UCSD-AML1 (cell line): ENCODE measurements at regions not wholly inside any gene's neighbourhood (a gene's known extent, or its start where the extent isn't known, plus 50 kb on each side); places are given as distances from the start of the nearest gene placed in this dataset.
"Not testable (repeated sequence)": the region's sequence is repeated elsewhere in the genome, so short reads cannot be mapped to it uniquely, and the experiment has no call there.

ENCODE experiments used
- DNase-seq: peaks from one replicate; lab custom pipeline; 2025; ENCODE audit not compliant: unreplicated experiment; lab: John Stamatoyannopoulos, UW

GRCh38 chr16:29578898-29579297 is 72.7 kb upstream of the NPIPB12 start:
- DNase-seq: not testable (repeated sequence)

- DNase-seq: not testable (repeated sequence)
These were observed 75.6 kb upstream of the NPIPB12 start for GRCh38 chr16:29581764-29582163.

- DNase-seq: not testable (repeated sequence)
These were observed 71.1 kb upstream of the SPN start for GRCh38 chr16:29591919-29592318.

- DNase-seq: peak; percentile 46
These were observed 68.7 kb upstream of the SPN start for GRCh38 chr16:29594269-29594925.

GRCh38 chr16:29594926-29595838 is 67.9 kb upstream of the SPN start:
- peak; percentile 91 for DNase-seq

GRCh38 chr16:29597030-29597429 is 66.0 kb upstream of the SPN start:
- DNase-seq: not testable (repeated sequence)

- not testable (repeated sequence) for DNase-seq
These were observed 62.7 kb upstream of the SPN start for GRCh38 chr16:29600111-29601000.

- DNase-seq: not testable (repeated sequence)
These were observed 60.8 kb upstream of the SPN start for GRCh38 chr16:29602247-29602625.

GRCh38 chr16:29602683-29603088 is 60.4 kb upstream of the SPN start:
- not testable (repeated sequence) for DNase-seq

- not testable (repeated sequence) for DNase-seq
These were observed 58.2 kb upstream of the SPN start for GRCh38 chr16:29604631-29605549.

GRCh38 chr16:29605593-29606205 is 57.3 kb upstream of the SPN start:
- not testable (repeated sequence) for DNase-seq

- not testable (repeated sequence) for DNase-seq
These were observed 56.2 kb upstream of the SPN start for GRCh38 chr16:29606669-29607427.

GRCh38 chr16:29607428-29607823 is 55.6 kb upstream of the SPN start:
- not testable (repeated sequence) for DNase-seq

- DNase-seq: not testable (repeated sequence)
These were observed 50.4 kb upstream of the SPN start for GRCh38 chr16:29612381-29613306.
